Heart left ventricle (tissue), 13 donors: ENCODE measurements at regions not wholly inside any gene's neighbourhood (a gene's known extent, or its start where the extent isn't known, plus 50 kb on each side); places are given as distances from the start of the nearest gene placed in this dataset.

Experiments used
- CTCF ChIP-seq, 12 donors: fragments of 200-600 bp; sonication (generic) in 4 of 12; IDR thresholded peaks; one replicate each; pipeline versions ENCODE4 v1.5.0 to v1.8.0; 2018 to 2022; ENCODE audit warnings: antibody characterized with exemption in 12 of 12, mild to moderate bottlenecking in 5 of 12
- POLR2A ChIP-seq, 2 donors: fragments of 450-650 bp; IDR thresholded peaks; one replicate each; pipeline ENCODE4 v1.6.1; 2017; ENCODE audit warnings: antibody characterized with exemption in 2 of 2, mild to moderate bottlenecking in 2 of 2, moderate library complexity in 2 of 2
- donor health status: ischemic (EF 13 %, LVEDD 7.1; RV severe dilation, severe dysfunction).
- donor health status: DM: no; HTN: yes; CAD: no.
- donor health status: DM: no; HTN: no; CAD: no.
- donor health status: ischemic (EF 25% LVEDD 6.9; RV normal size, moderate dysfunction).
- donor health status: ischemic (EF 25% LVEDD 5.7; RV mildly dilated, moderate dysfunction).
- donor health status: ischemic (EF 35%, LVEDD 5.7; RV mildly dilated, moderate dysfunction).
- donor health status: nonischemic (EF 11% LVEDD 7.7; RV severe dilation, severe dysfunction).
- donor health status: DM: yes; HTN: yes; CAD: no.
- donor health status: PGD.
- donor health status: ischemic (EF 29% LVEDD 5.4; RV normal size, mild dysfunction).
- donor health status: nonischemic (EF 23%, LVEDD 6.1; RV moderate dilation, normal function).

DNA sequence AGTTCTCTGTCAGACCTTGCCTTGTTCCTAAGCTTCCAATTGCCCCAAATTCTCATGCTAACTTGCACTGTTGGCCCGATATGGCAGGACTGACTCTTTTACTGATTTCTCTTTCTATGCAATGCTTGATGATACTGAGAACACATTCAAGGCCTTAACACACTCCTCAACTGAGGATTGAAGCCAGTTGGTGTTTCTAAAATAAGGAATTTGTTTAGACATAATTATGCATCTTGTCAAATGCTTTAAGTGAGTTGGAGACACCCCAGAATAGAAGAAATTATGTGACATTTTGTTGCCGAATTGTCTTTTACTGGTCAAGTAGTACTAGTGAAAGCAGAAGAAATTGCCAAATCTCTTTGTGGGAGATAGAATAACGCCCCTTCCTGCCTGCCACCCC, 60.0 kb upstream of the THSD7B start:
- TF ChIP-seq CTCF (IDR thresholded peaks at IDR 0.05) (no peak), POLR2A (IDR thresholded peaks at IDR 0.05) (no peak)
